Dendritic cell treated with granulocyte-macrophage colony-stimulating factor and Interleukin-4, amounts not matched to agents 40 ng/mL and 50 ng/mL, for 4 days (primary cell): ENCODE measurements at regions not wholly inside any gene's neighbourhood (a gene's known extent, or its start where the extent isn't known, plus 50 kb on each side); places are given as distances from the start of the nearest gene placed in this dataset.
A peak's percentile ranks its signal among the peaks of the same experiment; 100 is the strongest.
"Not testable (repeated sequence)": the region's sequence is repeated elsewhere in the genome, so short reads cannot be mapped to it uniquely, and the experiment has no call there.

Source experiments
- H3K27ac Mint-ChIP-seq: one replicate; pipeline ENCODE4 v1.8.0; 2022; ENCODE audit warnings: mild to moderate bottlenecking, mixed read lengths
- H3K27me3 Mint-ChIP-seq: one replicate; pipeline ENCODE4 v1.8.0; 2022; ENCODE audit warnings: mild to moderate bottlenecking, mixed read lengths
- H3K36me3 Mint-ChIP-seq: one replicate; pipeline ENCODE4 v1.8.0; 2022; ENCODE audit warnings: low read depth, mixed read lengths
- H3K4me1 Mint-ChIP-seq: one replicate; pipeline ENCODE4 v1.8.0; 2022; ENCODE audit warnings: low read depth, mixed read lengths
- H3K4me3 Mint-ChIP-seq: one replicate; pipeline ENCODE4 v1.8.0; 2022; ENCODE audit warnings: mild to moderate bottlenecking, moderate library complexity, mixed read lengths
- H3K9me3 Mint-ChIP-seq: one replicate; pipeline ENCODE4 v1.8.0; 2022; ENCODE audit warnings: mixed read lengths
- intact Hi-C: fragments of 100-400 bp; cut with micrococcal nuclease; formaldehyde crosslinking; loops from one replicate; pipeline ENCODE4 v1.15.0; 2022

DNA sequence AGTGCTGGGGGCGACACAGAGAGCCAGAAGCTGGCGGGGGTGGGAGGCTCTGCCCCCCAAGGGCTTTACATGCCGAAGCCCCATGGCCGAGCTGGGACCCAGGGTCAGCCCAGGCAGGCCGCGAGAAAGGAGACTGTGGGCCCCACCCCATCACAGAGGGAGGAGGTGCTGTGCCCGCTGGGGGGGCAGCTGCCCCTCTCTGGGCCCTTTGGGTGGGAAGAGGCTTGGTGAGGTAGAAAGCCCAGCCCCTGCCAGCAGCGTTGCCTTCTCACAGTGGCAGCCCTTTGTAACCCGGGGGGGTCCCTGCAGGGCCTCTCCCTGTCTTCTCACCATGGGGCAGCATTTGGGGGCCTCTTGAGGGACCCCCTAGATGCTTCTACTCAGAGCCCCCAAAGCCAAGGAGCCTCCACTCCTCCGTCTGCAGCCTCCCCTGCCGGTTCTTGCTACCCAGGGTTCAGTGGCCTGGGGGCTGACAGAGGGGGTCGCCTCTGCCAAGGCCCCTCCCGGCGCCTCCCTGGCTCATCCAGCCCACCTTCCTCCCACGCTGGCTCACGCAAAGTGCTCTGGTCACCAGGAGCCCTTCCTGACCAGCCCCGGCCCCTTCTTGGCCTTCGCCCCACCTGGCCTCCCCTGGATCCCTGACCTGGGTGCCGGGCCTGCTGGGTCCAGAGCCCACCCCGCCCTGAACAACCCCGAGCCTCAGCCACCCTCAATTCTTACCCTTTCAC lies 2967.9 kb downstream of the RPIA start:
- H3K27me3 Mint-ChIP-seq, H3K27ac Mint-ChIP-seq, H3K36me3 Mint-ChIP-seq, intact Hi-C loops, H3K4me1 Mint-ChIP-seq, H3K9me3 Mint-ChIP-seq: not testable (repeated sequence)
- peak overlapping the region; percentile 73 for H3K4me3 Mint-ChIP-seq

DNA sequence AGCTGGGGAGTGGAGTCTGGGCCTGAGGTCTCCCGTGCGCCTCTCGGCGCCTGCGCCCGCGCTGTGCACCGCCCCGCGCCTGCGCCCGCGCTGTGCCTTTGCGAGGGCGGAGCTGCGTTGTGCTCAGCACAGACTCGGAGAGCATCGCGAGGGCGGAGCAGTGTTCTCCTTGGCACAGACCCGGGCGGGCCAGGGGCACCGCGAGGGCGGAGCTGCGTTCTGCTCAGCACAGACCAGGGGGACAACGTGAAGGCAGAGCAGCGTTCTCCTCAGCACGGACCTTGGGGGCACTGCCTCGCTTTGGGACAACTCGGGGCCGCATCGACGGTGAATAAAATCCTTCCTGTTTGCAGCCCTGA lies 2968.4 kb downstream of the RPIA start:
- H3K4me1 Mint-ChIP-seq, intact Hi-C loops, H3K36me3 Mint-ChIP-seq, H3K9me3 Mint-ChIP-seq, H3K27ac Mint-ChIP-seq, H3K27me3 Mint-ChIP-seq: not testable (repeated sequence)
- peak overlapping the region; percentile 65 for H3K4me3 Mint-ChIP-seq

DNA sequence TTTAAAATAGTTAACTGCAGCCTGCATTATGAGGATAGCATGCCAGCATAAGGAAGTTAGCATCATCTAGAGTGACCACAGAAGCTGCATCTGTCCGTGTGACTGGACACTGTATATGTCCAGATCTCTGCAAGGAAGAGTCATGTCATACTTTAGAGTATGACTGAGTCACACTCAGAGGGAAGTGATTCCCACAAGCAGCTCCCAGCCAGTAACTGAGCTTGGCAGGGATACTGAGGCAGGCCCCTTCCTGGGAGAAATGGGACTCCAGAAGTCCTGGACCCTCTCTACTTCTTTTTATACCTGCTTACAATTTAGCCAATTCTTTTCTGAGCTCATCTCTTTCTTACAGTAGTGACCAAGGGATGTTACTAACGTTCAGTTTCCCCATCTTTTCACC lies 2975.9 kb downstream of the RPIA start:
- H3K27me3 Mint-ChIP-seq, H3K9me3 Mint-ChIP-seq, intact Hi-C loops, H3K4me1 Mint-ChIP-seq, H3K36me3 Mint-ChIP-seq, H3K4me3 Mint-ChIP-seq, H3K27ac Mint-ChIP-seq: not testable (repeated sequence)

DNA sequence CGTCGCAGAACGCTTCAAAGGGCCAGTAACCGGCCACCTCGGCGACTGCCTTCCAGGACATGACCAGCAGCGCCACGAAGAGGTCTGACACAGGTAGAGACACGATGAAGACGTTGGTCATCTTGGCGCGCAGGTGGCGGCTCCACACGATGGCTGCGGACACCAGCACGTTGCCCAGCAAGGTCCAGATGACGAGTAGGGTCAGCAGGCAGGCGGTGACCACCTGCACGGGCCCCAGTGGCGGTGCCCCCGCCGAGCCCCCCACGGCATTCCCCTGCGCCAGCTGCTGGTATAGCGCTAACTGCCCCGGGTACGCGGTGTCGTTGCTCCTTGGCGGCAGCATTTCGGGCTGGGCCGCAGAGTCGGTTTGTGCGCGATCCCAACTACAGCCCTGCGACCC lies 2994.1 kb downstream of the RPIA start:
- H3K4me1 Mint-ChIP-seq, H3K27ac Mint-ChIP-seq, H3K9me3 Mint-ChIP-seq, intact Hi-C loops, H3K36me3 Mint-ChIP-seq, H3K4me3 Mint-ChIP-seq, H3K27me3 Mint-ChIP-seq: not testable (repeated sequence)

DNA sequence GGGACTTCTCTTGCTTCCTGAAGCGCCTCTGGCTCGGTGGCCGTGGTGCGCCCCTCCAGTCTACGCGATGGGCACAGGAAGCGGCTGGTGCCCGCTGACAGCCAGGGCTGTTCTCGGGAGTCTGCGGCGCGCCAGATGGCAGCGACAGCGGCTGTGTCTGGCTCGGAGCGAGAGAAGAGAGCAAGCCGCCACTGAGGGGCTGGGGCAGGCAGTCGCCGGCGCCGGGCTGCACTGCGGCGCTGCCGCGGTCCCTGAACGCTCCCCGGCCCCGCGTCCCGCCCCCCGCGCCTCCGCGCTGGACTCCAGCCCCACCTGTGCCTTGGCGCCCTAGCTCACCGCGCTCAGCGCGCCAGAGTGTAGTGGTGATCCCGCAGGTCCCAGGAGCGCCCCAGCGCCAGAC lies 2994.6 kb downstream of the RPIA start:
- H3K4me3 Mint-ChIP-seq, H3K27ac Mint-ChIP-seq, H3K27me3 Mint-ChIP-seq, intact Hi-C loops, H3K9me3 Mint-ChIP-seq, H3K4me1 Mint-ChIP-seq, H3K36me3 Mint-ChIP-seq: not testable (repeated sequence)
